ENCODE measurements at regions not wholly inside any gene's neighbourhood (a gene's known extent, or its start where the extent isn't known, plus 50 kb on each side); places are given as distances from the start of the nearest gene placed in this dataset.
"Not testable (repeated sequence)": the region's sequence is repeated elsewhere in the genome, so short reads cannot be mapped to it uniquely, and the experiment has no call there.

DNA sequence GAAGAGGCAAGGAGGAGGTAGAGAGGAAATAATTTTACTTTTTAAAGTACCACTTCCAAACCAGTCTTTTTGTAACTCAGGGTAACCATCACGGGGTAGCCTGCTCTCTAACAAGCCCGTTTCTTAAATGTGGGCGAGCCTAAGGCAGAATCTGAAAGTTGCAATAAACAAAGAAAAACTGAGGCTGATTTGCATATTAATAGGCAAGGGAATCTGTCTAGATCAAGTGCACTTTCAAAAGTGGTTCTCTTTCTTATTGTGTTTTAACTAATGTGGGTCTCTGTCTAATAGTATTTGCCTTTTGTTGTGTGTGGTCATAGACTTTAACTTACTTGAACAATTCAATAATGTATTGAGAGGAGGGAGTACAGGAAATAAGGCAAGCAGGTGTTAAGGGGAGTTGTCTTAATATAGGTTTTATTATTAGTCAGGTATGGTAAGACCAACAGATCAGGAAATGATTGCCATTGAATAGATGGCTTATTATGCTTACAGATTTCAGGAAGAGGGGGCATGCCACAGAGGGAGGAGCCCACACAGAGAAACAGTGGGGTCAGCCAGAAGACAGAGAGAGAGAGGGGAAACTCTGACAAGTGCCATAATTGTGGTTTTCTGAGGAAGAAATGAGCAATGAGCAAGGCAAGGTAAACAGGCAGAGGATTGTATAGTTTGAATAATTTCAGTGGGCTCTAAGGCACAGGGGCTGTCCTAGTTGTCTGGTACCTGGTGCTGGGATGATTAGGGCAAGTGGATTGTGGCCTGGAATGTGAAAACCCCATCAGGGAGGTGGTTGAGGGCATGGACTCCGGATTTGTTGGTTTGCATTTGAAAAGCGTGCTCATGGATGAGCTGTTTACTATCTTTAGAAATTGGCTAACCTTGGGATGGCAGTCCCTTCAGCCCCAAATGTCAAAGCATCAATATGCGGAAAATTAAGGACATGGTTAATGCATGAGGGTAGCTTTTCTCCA, 237.2 kb downstream of the TOX3 start:
- DNase-seq, result no peak

DNA sequence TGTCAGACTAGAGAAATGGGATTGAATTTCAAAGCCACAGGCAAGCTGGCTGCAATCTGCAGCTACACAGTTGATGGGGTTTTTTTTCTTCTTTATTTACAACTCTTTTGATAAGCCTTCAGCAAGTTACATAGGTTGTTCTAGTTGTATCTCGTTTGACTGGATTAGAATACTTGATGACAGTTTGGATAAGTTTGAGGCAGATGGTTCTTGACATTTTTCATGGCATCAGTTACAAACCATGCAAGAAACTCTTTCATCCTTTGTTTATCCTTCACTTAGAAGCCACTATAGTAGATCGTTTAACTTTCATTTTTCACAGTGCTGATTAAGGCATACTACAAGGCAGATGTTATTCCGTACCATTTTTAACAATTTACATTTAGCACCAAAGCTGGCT, 238.9 kb downstream of the TOX3 start:
- no peak for DNase-seq

DNA sequence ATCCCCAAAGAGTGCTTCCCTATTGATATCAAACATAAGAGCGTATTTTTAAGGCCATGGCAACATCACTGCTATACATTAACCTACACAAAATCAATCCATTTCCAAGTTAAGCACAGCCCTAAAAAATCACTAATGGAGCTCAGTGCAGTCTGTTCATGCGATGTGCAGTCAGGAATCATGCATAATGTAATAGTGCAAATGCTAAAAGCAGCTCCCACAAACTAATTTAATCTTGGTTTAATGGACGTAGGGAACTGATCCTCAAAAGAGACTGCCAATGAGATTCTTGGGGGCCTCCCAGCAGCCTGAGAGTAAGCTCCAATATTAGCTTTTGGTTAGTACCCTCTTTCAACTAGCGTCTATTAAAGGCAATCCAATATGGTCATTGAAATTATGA, 245.9 kb downstream of the TOX3 start:
- no peak for DNase-seq

GRCh38 chr16:52298769-52299168, 248.2 kb downstream of the TOX3 start:
- no peak for DNase-seq

DNA sequence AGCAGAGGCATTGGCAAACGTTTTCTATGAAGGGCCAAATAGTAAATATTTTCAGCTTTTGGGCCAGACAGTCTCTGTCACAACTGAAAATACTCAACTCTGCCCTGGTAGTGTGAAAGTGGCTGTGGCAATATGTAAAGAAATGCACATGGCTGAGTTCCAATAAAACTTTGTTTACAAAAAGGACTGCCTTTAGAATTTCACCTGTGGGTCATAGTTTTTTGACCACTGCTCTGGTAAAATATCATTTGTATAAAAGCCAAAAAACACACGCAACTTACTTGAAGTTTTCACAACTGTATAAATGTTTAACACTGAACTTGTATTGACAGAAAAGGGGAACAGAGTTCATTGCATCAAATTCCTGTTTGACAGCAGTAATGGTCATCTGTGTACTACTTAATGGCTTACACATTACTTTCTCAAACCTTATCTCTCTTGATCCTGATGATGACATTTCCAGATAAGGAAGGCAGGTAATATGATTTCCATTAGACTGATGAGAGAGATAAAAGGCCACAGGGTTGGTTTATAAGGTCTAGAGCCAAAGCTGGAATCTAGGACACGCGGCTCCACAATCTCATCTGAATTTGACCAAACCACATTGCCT, 250.1 kb downstream of the TOX3 start:
- DNase-seq, result not testable (repeated sequence)

GRCh38 chr16:52296076-52296475, 250.9 kb downstream of the TOX3 start:
- DNase-seq, result no peak

DNA sequence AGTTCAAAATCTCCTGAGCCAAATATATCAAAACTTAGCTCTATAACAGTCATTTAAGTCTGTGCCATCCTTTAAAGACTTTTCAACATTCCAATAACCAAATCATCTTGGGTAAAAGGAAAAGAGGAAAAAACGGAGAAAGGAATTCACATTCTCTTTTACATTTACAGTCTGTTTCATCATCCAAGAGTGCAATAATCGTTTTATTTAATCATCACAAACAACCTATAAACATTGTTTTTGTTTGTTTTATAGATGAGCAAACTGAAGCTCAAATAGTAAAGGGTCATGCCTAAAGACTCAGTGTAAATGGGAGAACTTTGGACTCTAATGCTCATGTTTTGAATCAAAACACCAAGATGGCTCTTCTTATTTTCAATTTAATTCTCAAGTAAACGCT, 252.3 kb downstream of the TOX3 start:
- DNase-seq, result no peak

GRCh38 chr16:52293204-52293603, 253.7 kb downstream of the TOX3 start:
- DNase-seq, result no peak

DNA sequence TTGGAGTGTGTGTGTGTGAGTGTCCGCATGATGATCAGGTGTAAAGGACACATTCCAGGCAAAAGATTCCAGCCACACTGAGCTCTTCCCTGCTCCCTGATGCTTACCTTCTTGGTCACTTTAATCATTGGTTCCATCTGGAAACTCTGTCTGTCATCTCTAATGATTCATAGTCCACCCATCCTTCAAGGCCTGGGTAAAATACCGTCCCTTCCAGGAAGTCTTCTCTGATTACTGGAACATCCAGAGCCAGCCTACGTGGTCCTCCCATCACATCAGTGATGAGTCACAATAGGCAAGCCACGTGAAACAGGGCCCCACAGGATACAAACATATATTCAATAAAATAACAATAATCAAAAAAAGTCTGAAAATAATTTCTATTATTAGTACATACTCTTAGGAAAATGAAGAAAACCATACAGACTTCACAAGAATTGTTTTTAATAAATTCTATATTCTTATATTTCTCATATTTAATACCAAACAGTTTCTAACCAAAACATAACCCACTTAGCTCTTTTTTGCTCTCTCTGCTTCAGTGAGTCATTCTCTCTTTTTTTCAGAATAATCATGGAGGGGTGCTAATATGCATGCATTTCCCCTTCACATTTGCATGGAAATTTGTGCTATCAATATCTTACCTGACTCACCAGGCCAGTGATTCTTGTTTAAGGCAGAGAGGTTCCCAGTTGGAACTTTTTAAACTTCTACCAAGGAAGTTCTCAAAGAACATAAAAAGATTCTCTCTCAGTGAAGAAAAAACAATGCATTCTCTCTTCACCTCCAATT, 263.2 kb downstream of the TOX3 start:
- DNase-seq, result no peak

GRCh38 chr16:52283018-52283417, 263.9 kb downstream of the TOX3 start:
- no peak for DNase-seq

- no peak for DNase-seq
Observed at GRCh38 chr16:52280086-52280485, 266.9 kb downstream of the TOX3 start.

DNA sequence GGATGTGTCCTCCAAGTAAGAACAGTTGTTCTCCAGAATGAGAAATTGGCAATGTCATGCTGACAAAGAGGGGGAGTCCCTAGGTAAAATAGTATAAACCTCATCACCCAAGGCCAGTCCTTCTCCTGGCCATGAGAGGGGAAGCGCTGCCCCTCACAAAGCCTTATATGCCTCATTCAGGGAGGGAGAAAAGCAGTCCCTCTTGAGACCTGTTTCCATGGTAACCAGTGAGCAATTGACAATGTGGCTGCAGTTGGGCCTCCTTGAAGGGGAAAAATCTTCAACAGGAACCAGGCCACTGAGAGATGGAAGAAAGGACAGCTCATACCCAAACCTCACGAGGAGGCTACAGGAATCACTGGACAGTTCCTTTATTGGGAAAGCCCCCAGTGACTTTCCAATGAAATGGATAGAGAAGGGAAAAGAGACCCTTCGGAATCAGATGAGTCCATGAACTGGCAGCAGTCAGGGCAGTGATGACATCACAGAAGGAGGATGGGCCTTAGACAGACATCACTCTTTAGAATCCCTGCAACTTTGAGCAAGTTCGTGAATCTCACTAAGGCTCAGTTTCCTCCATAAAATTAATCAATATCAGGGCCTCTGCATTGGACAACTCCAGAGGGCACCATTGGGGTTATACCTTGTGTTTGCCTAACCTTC, 275.7 kb downstream of the TOX3 start:
- no peak for DNase-seq

GRCh38 chr16:52265446-52265861, 281.5 kb downstream of the TOX3 start:
- DNase-seq, result no peak

GRCh38 chr16:52257534-52257933, 289.4 kb downstream of the TOX3 start:
- no peak for DNase-seq

DNA sequence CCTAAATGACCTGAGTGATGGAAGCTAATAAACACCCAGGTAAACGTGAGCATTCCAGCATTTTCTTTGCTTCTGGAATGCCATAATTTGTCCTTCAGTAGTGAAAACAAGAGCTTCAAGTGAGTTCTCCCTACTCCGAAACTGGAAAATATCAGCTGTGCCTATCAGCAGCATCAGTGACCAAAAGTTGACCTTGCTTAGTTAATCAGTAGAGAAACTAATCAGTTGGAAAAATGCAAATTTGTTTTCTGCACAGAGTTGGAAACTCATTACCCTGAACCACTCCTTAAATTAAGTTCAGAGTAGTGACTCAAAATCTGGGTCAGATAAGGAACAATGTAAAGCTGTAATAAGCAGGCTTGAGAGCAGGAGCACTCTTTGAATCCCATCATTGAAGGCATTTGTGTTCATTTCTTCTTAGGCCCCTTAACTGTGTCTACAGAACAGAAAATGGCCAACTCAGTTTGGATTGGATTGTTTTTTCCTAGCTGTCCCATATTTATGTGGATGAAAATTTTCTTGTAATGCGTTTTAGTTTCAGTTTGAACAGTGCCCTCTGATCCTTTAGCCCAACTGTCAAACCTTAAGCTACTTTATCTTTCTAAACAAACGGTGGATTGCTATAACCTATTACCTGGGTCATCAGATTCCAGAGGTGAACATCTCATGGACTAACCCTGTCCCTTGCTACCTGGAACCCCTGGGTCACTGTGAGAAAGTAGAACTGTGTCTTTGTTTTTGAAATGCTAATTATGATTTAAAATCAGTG, 290.4 kb downstream of the TOX3 start:
- no peak for DNase-seq

DNA sequence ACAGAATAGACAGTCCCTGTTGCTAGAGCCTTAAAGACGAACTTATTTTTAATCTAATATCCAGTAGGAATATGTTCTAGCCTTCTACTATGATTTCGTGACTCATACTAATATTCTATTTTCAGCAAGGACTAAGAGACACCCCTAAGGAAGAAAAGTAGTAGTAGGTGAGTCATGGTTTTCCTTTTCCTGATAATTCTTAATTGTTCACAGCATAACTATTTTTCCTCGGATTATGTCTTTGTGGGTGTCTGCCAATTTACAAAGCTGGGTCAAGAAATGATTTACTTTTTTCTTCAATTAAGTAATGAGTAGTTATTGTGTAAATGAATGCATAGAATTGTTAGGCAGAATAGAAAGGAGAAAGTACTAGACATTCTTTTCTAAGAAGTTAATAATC, 292.2 kb downstream of the TOX3 start:
- no peak for DNase-seq

GRCh38 chr16:52252680-52253079, 294.3 kb downstream of the TOX3 start:
- no peak for DNase-seq

- DNase-seq, result no peak
Observed at GRCh38 chr16:52251495-52251894, 295.4 kb downstream of the TOX3 start.

DNA sequence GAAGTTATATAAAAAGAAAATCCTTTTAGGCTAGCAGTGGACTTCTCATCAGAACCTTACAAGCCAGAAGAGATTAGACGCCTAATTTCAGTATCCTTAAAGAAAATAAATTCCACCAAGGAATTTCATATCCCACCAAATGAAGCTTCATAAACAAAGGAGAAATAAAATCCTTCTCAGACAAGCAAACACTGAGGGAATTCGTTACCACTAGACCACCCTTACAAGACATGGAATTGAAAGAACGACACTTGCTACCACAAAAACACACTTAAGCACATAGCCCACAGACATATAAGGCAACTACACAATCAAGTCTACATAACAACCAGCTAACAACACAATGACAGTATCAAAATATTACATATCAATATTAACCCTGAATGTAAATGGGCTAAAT, 299.2 kb downstream of the TOX3 start:
- DNase-seq, result no peak

- no peak for DNase-seq
Observed at GRCh38 chr16:52238710-52239109, 308.2 kb downstream of the TOX3 start.

GRCh38 chr16:52237823-52238222, 309.1 kb downstream of the TOX3 start:
- no peak for DNase-seq

- DNase-seq, result no peak
Observed at GRCh38 chr16:52235186-52235585, 311.8 kb downstream of the TOX3 start.

Measured in hindlimb muscle (tissue), 1 donor.